HCT116 (cell line): ENCODE measurements at regions not wholly inside any gene's neighbourhood (a gene's known extent, or its start where the extent isn't known, plus 50 kb on each side); places are given as distances from the start of the nearest gene placed in this dataset.

Experiments
- ATAC-seq: fragments of 200-7000 bp; cut with Tn5 transposase; 2 replicates; pipeline ENCODE4 v1.9.1; 2020; ENCODE audit warnings: mild to moderate bottlenecking, moderate library complexity
- BruUV-seq: library from RNA; stranded (reverse); fragments of 400-500 nt; replicated peaks from 2 replicates; lab custom pipeline; 2021; lab: Mats Ljungman, UMichigan
- CTCF ChIA-PET: fragments of 300-600 bp; sonication (Branson Sonifier 250); formaldehyde crosslinking; loops from one replicate; lab custom pipeline; 2021; ENCODE audit warnings: antibody characterized with exemption; lab: Charles Lee
- POLR2A ChIA-PET: fragments of 300-600, 350-600 bp; sonication (Branson Sonifier 250); formaldehyde crosslinking; loops from one replicate; lab custom pipeline; 2021; ENCODE audit warnings: antibody characterized with exemption; lab: Charles Lee
- RAD21 ChIA-PET, 2 experiments: fragments of 300-600 bp; sonication (Branson Sonifier 250); formaldehyde crosslinking; loops; one replicate each; lab custom pipeline; 2023; ENCODE audit warnings: low total read pairs in 2 of 2; ENCODE audit not compliant: uncharacterized antibody in 2 of 2, unreplicated experiment in 2 of 2, low non-redundant PET in 1 of 2; lab: Charles Lee
- DNase-seq: peaks from one replicate; pipeline ENCODE4 v3.0.0-alpha.2; 2010; ENCODE audit warnings: low read depth, low spot score
- H2AFZ ChIP-seq: fragments of 200-600 bp; shearing (Covaris generic), sonication (generic); 2 replicates; pipeline ENCODE4 v1.6.1; 2017; ENCODE audit warnings: low read depth, mixed run types, mixed read lengths, antibody characterized with exemption, low read length; ENCODE audit not compliant: poor library complexity, severe bottlenecking
- H3K27ac ChIP-seq: 2 replicates; pipeline ENCODE4 v1.5.1; 2012; ENCODE audit warnings: low read depth, low read length
- H3K27me3 ChIP-seq: fragments of 200-600 bp; sonication (generic); 2 replicates; pipeline ENCODE4 v1.6.1; 2016; ENCODE audit warnings: mixed run types, low read length, mixed read lengths; ENCODE audit not compliant: insufficient read depth
- H3K36me3 ChIP-seq, 2 experiments: fragments of 200-500 bp in 1 of 2; fragments of 200-600 bp in 1 of 2; sonication (Bioruptor generic) in 1 of 2; sonication (generic) in 1 of 2; 2 replicates each; pipeline versions ENCODE4 v1.5.1 to v1.6.1; 2014 to 2016; ENCODE audit warnings: low read length in 2 of 2, inconsistent platforms in 1 of 2, mixed read lengths in 1 of 2, mixed run types in 1 of 2; ENCODE audit not compliant: insufficient read depth in 2 of 2, control insufficient read depth in 1 of 2
- H3K4me1 ChIP-seq, 2 experiments: fragments of 200-600 bp in 1 of 2; sonication (generic) in 1 of 2; 2 replicates each; pipeline versions ENCODE4 v1.5.1 to v1.6.1; 2012 to 2017; ENCODE audit warnings: low read length in 2 of 2, inconsistent platforms in 1 of 2, mild to moderate bottlenecking in 1 of 2, mixed read lengths in 1 of 2, mixed run types in 1 of 2, moderate library complexity in 1 of 2; ENCODE audit not compliant: insufficient read depth in 2 of 2, control insufficient read depth in 1 of 2
- H3K4me2 ChIP-seq: fragments of 200-600 bp; sonication (generic); 2 replicates; pipeline ENCODE4 v1.6.1; 2017; ENCODE audit warnings: mixed run types, low read length, mixed read lengths
- H3K4me3 ChIP-seq, 2 experiments: fragments of 200-600 bp in 1 of 2; sonication (generic) in 1 of 2; replicated peaks in 1 of 2; 2 replicates each; pipeline ENCODE4 v1.5.1; 2011 to 2016; ENCODE audit warnings: low read length in 2 of 2, control low read depth in 1 of 2, low read depth in 1 of 2, mild to moderate bottlenecking in 1 of 2, mixed read lengths in 1 of 2, mixed run types in 1 of 2
- H3K79me2 ChIP-seq: fragments of 200-600 bp; sonication (generic); 2 replicates; pipeline ENCODE4 v1.6.1; 2017; ENCODE audit warnings: mild to moderate bottlenecking, mixed run types, low read length, moderate library complexity, mixed read lengths; ENCODE audit not compliant: insufficient read depth
- H3K9ac ChIP-seq: fragments of 200-600 bp; sonication (generic); 2 replicates; pipeline ENCODE4 v1.6.1; 2016; ENCODE audit warnings: low read length, mixed read lengths
- H3K9me2 ChIP-seq: fragments of 200-600 bp; sonication (generic), shearing (Covaris generic); 2 replicates; pipeline ENCODE4 v1.6.1; 2017; ENCODE audit warnings: mixed run types, mild to moderate bottlenecking, moderate library complexity; ENCODE audit not compliant: insufficient read depth
- H3K9me3 ChIP-seq, 2 experiments: fragments of 200-500 bp in 1 of 2; fragments of 200-600 bp in 1 of 2; sonication (Bioruptor generic) in 1 of 2; sonication (generic) in 1 of 2; 2 replicates each; pipeline ENCODE4 v1.6.1; 2014 to 2017; ENCODE audit warnings: low read length in 2 of 2, mixed read lengths in 2 of 2, inconsistent platforms in 1 of 2, low read depth in 1 of 2, mild to moderate bottlenecking in 1 of 2, mixed run types in 1 of 2, moderate library complexity in 1 of 2; ENCODE audit not compliant: control insufficient read depth in 1 of 2, insufficient read depth in 1 of 2
- H4K20me1 ChIP-seq: fragments of 200-600 bp; sonication (generic), shearing (Covaris generic); 2 replicates; pipeline ENCODE4 v1.6.1; 2017; ENCODE audit warnings: mixed run types, mild to moderate bottlenecking, moderate library complexity; ENCODE audit not compliant: insufficient read depth
- CEBPB ChIP-seq: IDR thresholded peaks from 2 replicates; pipeline ENCODE4 v1.6.1; 2012; ENCODE audit warnings: low read depth
- CTCF ChIP-seq, 3 experiments: fragments of 200-600 bp in 1 of 3; sonication (generic) in 1 of 3; IDR thresholded peaks in 2 of 3; conservative IDR thresholded peaks in 1 of 3; 2 replicates each; pipeline ENCODE4 v1.5.1; 2012 to 2017; ENCODE audit warnings: low read depth in 2 of 3, low read length in 2 of 3, antibody characterized with exemption in 1 of 3, borderline replicate concordance in 1 of 3, control low read depth in 1 of 3, mild to moderate bottlenecking in 1 of 3, mixed read lengths in 1 of 3, mixed run types in 1 of 3, moderate library complexity in 1 of 3; ENCODE audit not compliant: insufficient read depth in 1 of 3
- EGR1 ChIP-seq: IDR thresholded peaks from 2 replicates; pipeline ENCODE4 v1.6.1; 2012; ENCODE audit warnings: low read depth
- EZH2phosphoT487 ChIP-seq: fragments of 200-600 bp; IDR thresholded peaks from 2 replicates; pipeline ENCODE4 v1.6.1; 2018; ENCODE audit warnings: antibody characterized with exemption, borderline replicate concordance
- REST ChIP-seq: IDR thresholded peaks from 2 replicates; pipeline ENCODE4 v1.6.1; 2012; ENCODE audit warnings: low read depth
- YY1 ChIP-seq: IDR thresholded peaks from 2 replicates; pipeline ENCODE4 v1.6.1; 2011; ENCODE audit warnings: low read length, low read depth, moderate library complexity, mild to moderate bottlenecking; ENCODE audit not compliant: insufficient replicate concordance; ENCODE audit errors: extremely low read depth
- intact Hi-C: fragments of 100-400 bp; cut with micrococcal nuclease; formaldehyde crosslinking; loops from 2 replicates; pipeline ENCODE4 v1.10.0; 2022

- ChIA-PET POLR2A (no interaction called here), RAD21 (no interaction called here), CTCF (interaction anchor here (1.2 kb wide), 1 partner anchor 98 kb away, joined by 3 read pairs; no protein-coding TSS in a partner anchor)
- H2AFZ ChIP-seq = no peak overlapping the region
- intact Hi-C loops = loop anchor here (5.0 kb wide), 1 partner anchor 450 kb away; no protein-coding TSS in a partner anchor
- H3K4me3 ChIP-seq = no peak overlapping the region
- no peaks in the 10 kb centered on the region for H3K4me1 ChIP-seq
- H3K27me3 ChIP-seq = peaks cover 6% of the 10 kb centered on the region; the same call in 1 of the 2 replicates
- DNase-seq = no peak
- no peaks in the 10 kb centered on the region for H4K20me1 ChIP-seq
- no peak overlapping the region for H3K27ac ChIP-seq
- no peak for ATAC-seq
- no peak for TF ChIP-seq CTCF (IDR thresholded peaks at IDR 0.05 in 2 of 3, conservative IDR thresholded peaks at IDR 0.05 in 1 of 3; ENCODE audit: borderline replicate concordance in 1 of 3, insufficient read depth in 1 of 3, low read depth in 2 of 3, low read length in 2 of 3)
- no peak for TF ChIP-seq EGR1
- TF ChIP-seq YY1 = no peak
- no peak for TF ChIP-seq CEBPB
- H3K79me2 ChIP-seq = no peaks in the 10 kb centered on the region
- no peaks in the 10 kb centered on the region for H3K9me3 ChIP-seq
- no peak overlapping the region for H3K4me2 ChIP-seq
- H3K9ac ChIP-seq = no peak overlapping the region
- H3K9me2 ChIP-seq = no peaks in the 10 kb centered on the region
- H3K36me3 ChIP-seq = no peaks in the 10 kb centered on the region
- BruUV-seq = no TSS peak
Measured at GRCh38 chr7:35522697-35523096, 172.2 kb downstream of the HERPUD2 start.

- no peaks in the 10 kb centered on the region for H3K36me3 ChIP-seq
- H3K79me2 ChIP-seq = no peaks in the 10 kb centered on the region
- POLR2A ChIA-PET = no interaction called here
- no peaks in the 10 kb centered on the region for H4K20me1 ChIP-seq
- RAD21 ChIA-PET = no interaction called here
- H3K4me2 ChIP-seq = no peak overlapping the region
- no peak overlapping the region for H3K4me3 ChIP-seq
- H3K27me3 ChIP-seq = peaks cover 6% of the 10 kb centered on the region; the same call in 1 of the 2 replicates
- H3K27ac ChIP-seq = no peak overlapping the region
- no peaks in the 10 kb centered on the region for H3K9me3 ChIP-seq
- H3K9ac ChIP-seq = no peak overlapping the region
- no peaks in the 10 kb centered on the region for H3K4me1 ChIP-seq
- CTCF ChIA-PET = interaction anchor here (1.2 kb wide), 1 partner anchor 97 kb away, joined by 3 read pairs; no protein-coding TSS in a partner anchor
- no peaks in the 10 kb centered on the region for H3K9me2 ChIP-seq
- no peak overlapping the region for H2AFZ ChIP-seq
- TF ChIP-seq EZH2phosphoT487 (no peak), CTCF (IDR thresholded peaks at IDR 0.05 in 2 of 3, conservative IDR thresholded peaks at IDR 0.05 in 1 of 3; ENCODE audit: borderline replicate concordance in 1 of 3, insufficient read depth in 1 of 3, low read depth in 2 of 3, low read length in 2 of 3) (no peak), REST (no peak), EGR1 (no peak)
- ATAC-seq (no peak), DNase-seq (no peak)
- intact Hi-C loops = loop anchor here (5.0 kb wide), 1 partner anchor 450 kb away; no protein-coding TSS in a partner anchor
- BruUV-seq = no TSS peak
Measured at GRCh38 chr7:35521941-35522340, 173.0 kb downstream of the HERPUD2 start.
